SU-DHL-6 (cell line): ENCODE measurements at regions not wholly inside any gene's neighbourhood (a gene's known extent, or its start where the extent isn't known, plus 50 kb on each side); places are given as distances from the start of the nearest gene placed in this dataset.

ENCODE experiments used
- H2AFZ ChIP-seq: fragments of 200-600 bp; sonication (generic); 2 replicates; pipeline ENCODE4 v1.6.1; 2014; ENCODE audit warnings: low read depth, mild to moderate bottlenecking, moderate library complexity, mixed read lengths, antibody characterized with exemption, low read length; ENCODE audit not compliant: severe bottlenecking
- H3F3A ChIP-seq: fragments of 200-600 bp; shearing (Covaris generic); 2 replicates; pipeline ENCODE4 v1.6.0; 2016; ENCODE audit warnings: antibody characterized with exemption, mild to moderate bottlenecking; ENCODE audit not compliant: insufficient read depth
- H3K27ac ChIP-seq: fragments of 200-600 bp; sonication (generic); 2 replicates; pipeline ENCODE4 v1.5.1; 2016; ENCODE audit warnings: low read depth, mild to moderate bottlenecking, low read length, moderate library complexity, mixed read lengths
- H3K27me3 ChIP-seq: fragments of 200-600 bp; sonication (generic), shearing (Covaris generic); 2 replicates; pipeline ENCODE4 v1.6.0; 2014; ENCODE audit warnings: mild to moderate bottlenecking, low read length
- H3K36me3 ChIP-seq: fragments of 200-600 bp; sonication (generic); 2 replicates; pipeline ENCODE4 v1.6.1; 2014; ENCODE audit warnings: mild to moderate bottlenecking, low read length, mixed read lengths
- H3K4me2 ChIP-seq: fragments of 300-600, 200-600 bp; shearing (Covaris generic), sonication (generic); 2 replicates; pipeline ENCODE4 v1.6.0; 2014; ENCODE audit warnings: low read length, low read depth, mild to moderate bottlenecking; ENCODE audit not compliant: poor library complexity, severe bottlenecking
- H3K4me3 ChIP-seq: fragments of 200-600 bp; sonication (generic); 2 replicates; pipeline ENCODE4 v1.5.1; 2014; ENCODE audit warnings: antibody characterized with exemption, low read length, mild to moderate bottlenecking, mixed read lengths; ENCODE audit not compliant: insufficient read depth, poor library complexity, severe bottlenecking
- H3K79me2 ChIP-seq: fragments of 200-600 bp; sonication (generic); 2 replicates; pipeline ENCODE4 v1.6.1; 2014; ENCODE audit warnings: mild to moderate bottlenecking, low read length, moderate library complexity; ENCODE audit not compliant: insufficient read depth
- H3K9ac ChIP-seq: fragments of 200-600 bp; sonication (generic); 2 replicates; pipeline ENCODE4 v1.7.0; 2014; ENCODE audit warnings: mild to moderate bottlenecking, low read length
- H3K9me2 ChIP-seq: fragments of 200-600 bp; sonication (generic); replicated peaks from 2 replicates; pipeline ENCODE4 v1.6.1; 2014; ENCODE audit warnings: low read length; ENCODE audit not compliant: insufficient read depth
- H3K9me3 ChIP-seq: fragments of 200-600 bp; sonication (generic); 2 replicates; pipeline ENCODE4 v1.6.1; 2014; ENCODE audit warnings: low read length, mixed read lengths; ENCODE audit not compliant: insufficient read depth
- H4K20me1 ChIP-seq: fragments of 200-600 bp; sonication (generic); 2 replicates; pipeline ENCODE4 v1.6.1; 2014; ENCODE audit warnings: low read depth, mild to moderate bottlenecking, antibody characterized with exemption, low read length, moderate library complexity, mixed read lengths
- CTCF ChIP-seq: fragments of 200-600 bp; sonication (generic); IDR thresholded peaks from one replicate; pipeline ENCODE4 v1.5.1; 2017; ENCODE audit warnings: antibody characterized with exemption, mild to moderate bottlenecking, low read length, moderate library complexity; ENCODE audit not compliant: insufficient read depth, poor library complexity, severe bottlenecking
- EZH2phosphoT487 ChIP-seq: fragments of 200-600 bp; sonication (generic), shearing (Covaris generic); conservative IDR thresholded peaks from 2 replicates; pipeline ENCODE4 v1.6.1; 2018; ENCODE audit warnings: mild to moderate bottlenecking, antibody characterized with exemption, low read length, moderate library complexity, mixed read lengths

- Histone ChIP-seq H3F3A (no peaks in the 10 kb centered on the region), H3K9me2 (no peaks in the 10 kb centered on the region), H3K79me2 (no peaks in the 10 kb centered on the region), H3K27ac (no peak overlapping the region), H2AFZ (no peak overlapping the region), H3K4me2 (no peak overlapping the region), H4K20me1 (no peaks in the 10 kb centered on the region), H3K4me3 (no peak overlapping the region), H3K36me3 (no peaks in the 10 kb centered on the region), H3K27me3 (no peaks in the 10 kb centered on the region), H3K9ac (no peak overlapping the region), H3K9me3 (no peaks in the 10 kb centered on the region)
- TF ChIP-seq EZH2phosphoT487 (no peak), CTCF (no peak)
Measured at GRCh38 chr12:87469295-87469694, 559.9 kb downstream of the C12orf50 start.

- Histone ChIP-seq H3K27ac (no peak overlapping the region), H3K36me3 (no peaks in the 10 kb centered on the region), H3K9ac (no peak overlapping the region), H3K9me3 (no peaks in the 10 kb centered on the region), H3K4me3 (no peak overlapping the region), H3F3A (no peaks in the 10 kb centered on the region), H3K79me2 (no peaks in the 10 kb centered on the region), H2AFZ (no peak overlapping the region), H4K20me1 (no peaks in the 10 kb centered on the region), H3K4me2 (no peak overlapping the region), H3K9me2 (no peaks in the 10 kb centered on the region), H3K27me3 (no peaks in the 10 kb centered on the region)
- TF ChIP-seq CTCF (no peak), EZH2phosphoT487 (no peak)
Measured at GRCh38 chr12:87467936-87468335, 561.3 kb downstream of the C12orf50 start.

- H3K27me3 ChIP-seq, result no peaks in the 10 kb centered on the region
- H3K9me3 ChIP-seq, result no peaks in the 10 kb centered on the region
- H3K4me3 ChIP-seq, result no peak overlapping the region
- H3K9me2 ChIP-seq, result no peaks in the 10 kb centered on the region
- H3K79me2 ChIP-seq, result no peaks in the 10 kb centered on the region
- H3K36me3 ChIP-seq, result no peaks in the 10 kb centered on the region
- no peak overlapping the region for H3K27ac ChIP-seq
- TF ChIP-seq CTCF (no peak), EZH2phosphoT487 (no peak)
- no peak overlapping the region for H3K4me2 ChIP-seq
- no peak overlapping the region for H3K9ac ChIP-seq
- H2AFZ ChIP-seq, result no peak overlapping the region
- no peaks in the 10 kb centered on the region for H3F3A ChIP-seq
- H4K20me1 ChIP-seq, result no peaks in the 10 kb centered on the region
Measured at GRCh38 chr12:87464565-87464964, 564.6 kb downstream of the C12orf50 start.
